ENCODE measurements at regions not wholly inside any gene's neighbourhood (a gene's known extent, or its start where the extent isn't known, plus 50 kb on each side); places are given as distances from the start of the nearest gene placed in this dataset.

- TF ChIP-seq POLR2A (IDR thresholded peaks at IDR 0.05) = no peak
- TF ChIP-seq CTCF (IDR thresholded peaks at IDR 0.05) = no peak
- no peak for TF ChIP-seq EP300 (IDR thresholded peaks at IDR 0.05)
These were observed 1300.2 kb downstream of the RAPGEF2 start for GRCh38 chr4:160403081-160403480.

Measured in ovary (tissue), 3 donors.